Natural killer cell treated with Interleukin-12 subunit alpha and Interleukin-12 subunit beta and Interleukin-15 and Interleukin-18, amount 100 ng/mL, for 72 hours (primary cell): ENCODE measurements at regions not wholly inside any gene's neighbourhood (a gene's known extent, or its start where the extent isn't known, plus 50 kb on each side); places are given as distances from the start of the nearest gene placed in this dataset.
"Not testable (repeated sequence)": the region's sequence is repeated elsewhere in the genome, so short reads cannot be mapped to it uniquely, and the experiment has no call there.

Experiments used
- ATAC-seq, 2 donors: fragments of 150-1000 bp; cut with Tn5 transposase in 1 of 2; sonication (Bioruptor Pico), chemical (Tn5 transposase) in 1 of 2; 2 replicates each; pipeline ENCODE4 v1.10.0; 2021
- DNase-seq: peaks from one replicate; pipeline ENCODE4 v3.0.0; 2022; ENCODE audit warnings: low spot score
- H3K27ac Mint-ChIP-seq, 2 donors: 1 replicate in 1 of 2; 2 replicates in 1 of 2; pipeline ENCODE4 v1.8.0; 2022; ENCODE audit warnings: mixed read lengths in 2 of 2, mild to moderate bottlenecking in 1 of 2, moderate library complexity in 1 of 2
- H3K27me3 Mint-ChIP-seq, 2 donors: 1 replicate in 1 of 2; 2 replicates in 1 of 2; pipeline ENCODE4 v1.8.0; 2022; ENCODE audit warnings: mixed read lengths in 2 of 2
- H3K36me3 Mint-ChIP-seq: one replicate; pipeline ENCODE4 v1.8.0; 2022; ENCODE audit warnings: mixed read lengths
- H3K4me1 Mint-ChIP-seq, 2 donors: 1 replicate in 1 of 2; 2 replicates in 1 of 2; pipeline ENCODE4 v1.8.0; 2022; ENCODE audit warnings: low read depth in 2 of 2, mixed read lengths in 2 of 2, mild to moderate bottlenecking in 1 of 2
- H3K4me3 Mint-ChIP-seq: one replicate; pipeline ENCODE4 v1.8.0; 2022; ENCODE audit warnings: mixed read lengths
- H3K9me3 Mint-ChIP-seq: 2 replicates; pipeline ENCODE4 v1.8.0; 2022; ENCODE audit warnings: mixed read lengths

GRCh38 chr3:191985691-191986090 lies 524.7 kb downstream of the PYDC2 start:
- no peak for ATAC-seq
- no peaks in the 10 kb centered on the region for H3K27me3 Mint-ChIP-seq
- H3K27ac Mint-ChIP-seq: no peak overlapping the region
- no peaks in the 10 kb centered on the region for H3K4me1 Mint-ChIP-seq
- no peak for DNase-seq
- H3K4me3 Mint-ChIP-seq: no peak overlapping the region
- peaks cover 19% of the 10 kb centered on the region for H3K9me3 Mint-ChIP-seq
- peaks cover 11% of the 10 kb centered on the region for H3K36me3 Mint-ChIP-seq

GRCh38 chr3:191987831-191988350 lies 526.9 kb downstream of the PYDC2 start:
- H3K27me3 Mint-ChIP-seq: no peaks in the 10 kb centered on the region
- H3K9me3 Mint-ChIP-seq: peaks cover 25% of the 10 kb centered on the region
- no peak overlapping the region for H3K4me3 Mint-ChIP-seq
- no peaks in the 10 kb centered on the region for H3K4me1 Mint-ChIP-seq
- ATAC-seq (no peak), DNase-seq (no peak)
- no peak overlapping the region for H3K27ac Mint-ChIP-seq
- peaks cover 19% of the 10 kb centered on the region for H3K36me3 Mint-ChIP-seq

- not testable (repeated sequence) for H3K27me3 Mint-ChIP-seq, H3K4me3 Mint-ChIP-seq, DNase-seq, H3K4me1 Mint-ChIP-seq, ATAC-seq, H3K27ac Mint-ChIP-seq
- H3K9me3 Mint-ChIP-seq: peaks cover 31% of the 10 kb centered on the region
- peaks cover 25% of the 10 kb centered on the region for H3K36me3 Mint-ChIP-seq
Measured at GRCh38 chr3:191993952-191994351, 533.0 kb downstream of the PYDC2 start.

GRCh38 chr3:191997093-191997492 lies 536.1 kb downstream of the PYDC2 start:
- Mint-ChIP-seq H3K27me3 (no peaks in the 10 kb centered on the region), H3K4me1 (no peaks in the 10 kb centered on the region), H3K27ac (no peak overlapping the region), H3K4me3 (no peak overlapping the region), H3K9me3 (peaks cover 25% of the 10 kb centered on the region), H3K36me3 (peaks cover 12% of the 10 kb centered on the region)
- DNase-seq (no peak), ATAC-seq (no peak)

- Mint-ChIP-seq H3K27ac (no peak overlapping the region), H3K9me3 (peaks cover 25% of the 10 kb centered on the region), H3K4me3 (no peak overlapping the region), H3K27me3 (no peaks in the 10 kb centered on the region), H3K36me3 (peaks cover 12% of the 10 kb centered on the region), H3K4me1 (no peaks in the 10 kb centered on the region)
- no peak for DNase-seq
- ATAC-seq: no peak
Measured at GRCh38 chr3:191997579-191998268, 536.8 kb downstream of the PYDC2 start.

GRCh38 chr3:192001218-192001617 lies 540.3 kb downstream of the PYDC2 start:
- DNase-seq (no peak), ATAC-seq (no peak)
- Mint-ChIP-seq H3K27me3 (no peaks in the 10 kb centered on the region), H3K36me3 (no peaks in the 10 kb centered on the region), H3K4me1 (no peaks in the 10 kb centered on the region), H3K4me3 (no peak overlapping the region), H3K9me3 (peaks cover 13% of the 10 kb centered on the region), H3K27ac (no peak overlapping the region)

- no peaks in the 10 kb centered on the region for H3K36me3 Mint-ChIP-seq
- ATAC-seq: no peak
- no peak overlapping the region for H3K27ac Mint-ChIP-seq
Measured at GRCh38 chr3:192005989-192006388, 545.0 kb downstream of the PYDC2 start.

GRCh38 chr3:192009903-192010302 lies 548.9 kb downstream of the PYDC2 start:
- no peak overlapping the region for H3K27ac Mint-ChIP-seq
- H3K36me3 Mint-ChIP-seq: no peaks in the 10 kb centered on the region
- H3K9me3 Mint-ChIP-seq: peaks cover 14% of the 10 kb centered on the region
- H3K27me3 Mint-ChIP-seq: no peaks in the 10 kb centered on the region
- no peak for ATAC-seq
- H3K4me3 Mint-ChIP-seq: no peak overlapping the region
- DNase-seq: no peak
- no peaks in the 10 kb centered on the region for H3K4me1 Mint-ChIP-seq

More at GRCh38 chr3:192005989-192006388, 545.0 kb downstream of the PYDC2 start:
- H3K4me1 Mint-ChIP-seq: no peaks in the 10 kb centered on the region
- no peak overlapping the region for H3K4me3 Mint-ChIP-seq
- no peak for DNase-seq
- H3K27me3 Mint-ChIP-seq: no peaks in the 10 kb centered on the region
- peaks cover 15% of the 10 kb centered on the region for H3K9me3 Mint-ChIP-seq

- Mint-ChIP-seq H3K27ac (no peak overlapping the region), H3K27me3 (no peaks in the 10 kb centered on the region), H3K4me1 (no peaks in the 10 kb centered on the region), H3K9me3 (peaks cover 14% of the 10 kb centered on the region), H3K4me3 (no peak overlapping the region), H3K36me3 (no peaks in the 10 kb centered on the region)
- ATAC-seq (no peak), DNase-seq (no peak)
Measured at GRCh38 chr3:192010490-192010889, 549.5 kb downstream of the PYDC2 start.

GRCh38 chr3:192011137-192011536 lies 550.2 kb downstream of the PYDC2 start:
- Mint-ChIP-seq H3K27ac (no peak overlapping the region), H3K4me3 (no peak overlapping the region), H3K4me1 (no peaks in the 10 kb centered on the region), H3K27me3 (no peaks in the 10 kb centered on the region), H3K36me3 (no peaks in the 10 kb centered on the region), H3K9me3 (peaks cover 10% of the 10 kb centered on the region)
- ATAC-seq (no peak), DNase-seq (no peak)

- Mint-ChIP-seq H3K27ac (no peak overlapping the region), H3K9me3 (peaks cover 10% of the 10 kb centered on the region), H3K36me3 (no peaks in the 10 kb centered on the region), H3K4me1 (no peaks in the 10 kb centered on the region), H3K27me3 (no peaks in the 10 kb centered on the region), H3K4me3 (no peak overlapping the region)
- ATAC-seq: no peak
- DNase-seq: no peak
Measured at GRCh38 chr3:192013110-192013509, 552.1 kb downstream of the PYDC2 start.

- ATAC-seq (no peak), DNase-seq (no peak)
- Mint-ChIP-seq H3K4me1 (no peaks in the 10 kb centered on the region), H3K27me3 (no peaks in the 10 kb centered on the region), H3K9me3 (peaks cover 5% of the 10 kb centered on the region), H3K36me3 (peaks cover 5% of the 10 kb centered on the region), H3K27ac (no peak overlapping the region), H3K4me3 (no peak overlapping the region)
Measured at GRCh38 chr3:192022412-192022811, 561.4 kb downstream of the PYDC2 start.

- Mint-ChIP-seq H3K4me3 (no peak overlapping the region), H3K4me1 (no peaks in the 10 kb centered on the region), H3K27ac (no peak overlapping the region), H3K9me3 (no peaks in the 10 kb centered on the region), H3K27me3 (no peaks in the 10 kb centered on the region), H3K36me3 (peaks cover 2% of the 10 kb centered on the region)
- ATAC-seq (no peak), DNase-seq (no peak)
Measured at GRCh38 chr3:192024751-192025150, 563.8 kb downstream of the PYDC2 start.

- Mint-ChIP-seq H3K4me1 (no peaks in the 10 kb centered on the region), H3K27ac (no peak overlapping the region), H3K27me3 (no peaks in the 10 kb centered on the region), H3K36me3 (no peaks in the 10 kb centered on the region), H3K9me3 (no peaks in the 10 kb centered on the region), H3K4me3 (no peak overlapping the region)
- ATAC-seq (no peak), DNase-seq (no peak)
Measured at GRCh38 chr3:192026661-192027060, 565.7 kb downstream of the PYDC2 start.

GRCh38 chr3:192031941-192032340 lies 571.0 kb downstream of the PYDC2 start:
- ATAC-seq (no peak), DNase-seq (no peak)
- Mint-ChIP-seq H3K27ac (no peak overlapping the region), H3K36me3 (no peaks in the 10 kb centered on the region), H3K4me1 (no peaks in the 10 kb centered on the region), H3K27me3 (no peaks in the 10 kb centered on the region), H3K9me3 (peaks cover 9% of the 10 kb centered on the region), H3K4me3 (no peak overlapping the region)
